Stimulated activated CD4-positive, alpha-beta T cell treated with anti-CD3 and anti-CD28 coated beads, Interleukin-12 subunit alpha, Interleukin-12 subunit beta, amount 100 ng/mL, for 48 hours (primary cell): ENCODE measurements at regions not wholly inside any gene's neighbourhood (a gene's known extent, or its start where the extent isn't known, plus 50 kb on each side); places are given as distances from the start of the nearest gene placed in this dataset.
"Not testable (repeated sequence)": the region's sequence is repeated elsewhere in the genome, so short reads cannot be mapped to it uniquely, and the experiment has no call there.

Experiments
- DNase-seq, 3 donors: peaks; one replicate each; pipeline ENCODE4 v3.0.0-alpha.2; 2020; ENCODE audit warnings: low read depth in 2 of 3, low spot score in 1 of 3

GRCh38 chr12:30164382-30165318 lies 380.9 kb upstream of the TMTC1 start:
- DNase-seq: no peak

- DNase-seq: not testable (repeated sequence)
These were observed 373.1 kb upstream of the TMTC1 start for GRCh38 chr12:30156833-30157232.

- no peak for DNase-seq
These were observed 371.4 kb upstream of the TMTC1 start for GRCh38 chr12:30155001-30155730.

DNA sequence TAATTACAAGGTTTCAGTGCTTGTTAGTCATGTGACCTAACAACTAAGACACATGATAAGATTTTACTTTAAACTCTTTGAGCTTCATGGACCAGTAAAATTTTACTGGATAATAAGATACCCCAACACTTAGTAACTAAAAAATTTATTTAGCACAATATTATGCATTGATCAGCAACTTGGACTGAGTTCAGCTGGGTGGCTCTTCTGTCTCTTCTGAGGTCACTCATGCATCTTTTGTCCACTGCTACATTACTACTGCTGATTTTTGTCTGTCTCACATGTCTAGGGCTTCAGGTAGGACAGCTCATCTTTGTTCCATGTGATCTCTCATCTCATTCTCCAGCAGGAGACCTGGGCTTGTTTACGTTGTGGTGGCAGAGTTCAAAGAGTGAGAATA lies 370.2 kb upstream of the TMTC1 start:
- DNase-seq: no peak

- no peak for DNase-seq
These were observed 369.0 kb upstream of the TMTC1 start for GRCh38 chr12:30152705-30153104.

- no peak for DNase-seq
These were observed 368.1 kb upstream of the TMTC1 start for GRCh38 chr12:30151831-30152230.

DNA sequence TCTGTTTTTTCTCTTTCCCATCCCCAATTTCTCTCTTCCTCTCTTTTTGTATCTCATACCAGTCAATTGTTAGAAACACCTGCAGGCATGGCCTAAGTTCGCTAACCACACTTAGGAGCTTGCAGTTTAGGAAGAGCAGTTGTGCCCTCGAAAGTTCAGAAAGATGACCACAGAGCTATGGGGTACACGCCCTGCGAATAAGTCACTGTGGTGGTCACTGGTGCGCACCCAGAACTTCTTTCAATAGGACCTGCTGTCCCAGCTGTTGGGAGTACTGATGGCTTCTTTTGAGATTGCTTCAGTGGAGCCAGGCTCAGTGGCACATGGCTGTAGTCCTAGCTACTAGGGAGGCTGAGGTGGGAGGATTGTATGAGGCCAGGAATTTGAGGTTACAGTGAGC lies 362.8 kb upstream of the TMTC1 start:
- no peak for DNase-seq

- no peak for DNase-seq
These were observed 361.9 kb upstream of the TMTC1 start for GRCh38 chr12:30145684-30146032.

GRCh38 chr12:30144777-30145683 lies 361.3 kb upstream of the TMTC1 start:
- no peak for DNase-seq

DNA sequence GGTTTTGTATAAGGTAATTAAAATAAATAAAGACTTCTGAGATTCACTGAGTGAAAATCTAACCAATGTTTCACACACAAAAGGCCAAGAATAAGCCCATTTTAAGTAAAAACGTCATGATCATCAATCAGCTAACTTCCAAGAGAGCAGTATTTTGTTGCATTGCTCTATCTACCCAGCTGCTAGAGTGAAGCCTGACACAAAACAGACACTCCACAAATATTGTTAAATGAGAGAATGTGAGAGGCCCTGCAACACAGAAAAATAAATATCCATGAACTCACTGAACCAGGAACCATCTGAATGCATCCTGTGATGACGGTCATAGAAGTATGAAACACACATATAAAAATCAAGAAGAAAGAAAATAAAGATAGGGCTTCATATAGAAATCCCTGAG lies 358.6 kb upstream of the TMTC1 start:
- no peak for DNase-seq

DNA sequence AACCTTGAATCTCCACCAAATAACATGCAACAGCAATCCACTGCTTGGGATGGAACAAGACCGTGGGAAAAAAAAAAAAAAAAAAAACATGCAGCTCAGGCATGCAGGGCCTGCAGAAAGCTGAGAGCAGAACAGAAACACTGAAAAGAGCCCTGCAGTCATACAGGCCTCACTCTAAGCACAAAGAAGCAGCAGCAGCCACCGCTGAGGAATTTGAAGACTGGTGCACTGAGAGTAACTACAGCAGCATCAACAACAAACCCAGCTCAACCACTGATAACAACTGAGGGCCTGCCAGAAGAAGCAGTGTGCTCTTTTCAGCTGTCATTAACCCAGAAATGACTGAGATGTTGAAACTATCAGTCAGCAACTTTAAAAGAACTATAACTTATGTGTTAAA lies 354.7 kb upstream of the TMTC1 start:
- no peak for DNase-seq

DNA sequence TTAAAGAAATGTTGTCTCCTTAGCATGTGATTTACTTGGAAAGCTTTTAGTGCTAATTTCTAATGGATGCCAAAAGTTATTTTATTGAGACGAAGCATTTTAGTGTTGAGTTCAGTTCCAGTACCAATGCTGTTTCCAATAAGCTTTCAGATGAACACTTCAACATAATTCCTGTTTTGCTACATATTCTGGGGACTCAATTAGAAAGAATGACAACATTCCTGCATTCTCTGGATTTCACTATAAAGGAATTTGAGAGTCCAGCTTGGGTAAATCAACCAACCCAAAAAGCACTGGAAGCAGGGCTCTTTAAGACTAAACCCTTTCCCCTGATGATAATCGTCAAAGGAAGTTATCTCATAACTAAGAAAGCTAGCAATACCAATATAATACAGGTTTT lies 353.0 kb upstream of the TMTC1 start:
- no peak for DNase-seq

- no peak for DNase-seq
These were observed 352.0 kb upstream of the TMTC1 start for GRCh38 chr12:30135776-30136175.

DNA sequence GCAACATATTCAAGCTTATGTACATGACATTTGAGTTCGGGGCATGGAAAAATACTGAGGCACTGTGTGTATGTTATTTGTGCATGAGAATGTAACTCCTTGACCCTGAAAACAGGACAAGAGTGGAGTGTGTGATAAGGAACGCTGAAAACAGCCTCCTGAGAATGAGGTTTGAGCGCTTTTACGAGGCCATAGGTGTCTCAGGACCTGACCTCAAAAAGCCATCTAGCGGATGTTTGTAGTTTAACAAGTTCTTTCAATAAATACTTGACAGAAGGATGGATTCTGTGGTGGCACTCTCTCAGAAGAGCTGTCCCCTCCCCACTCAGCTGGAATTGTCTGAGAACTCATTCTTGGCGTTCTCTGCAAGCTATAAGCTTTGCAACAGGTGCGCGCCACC lies 350.5 kb upstream of the TMTC1 start:
- DNase-seq: no peak

GRCh38 chr12:30126944-30127343 lies 343.2 kb upstream of the TMTC1 start:
- no peak for DNase-seq

DNA sequence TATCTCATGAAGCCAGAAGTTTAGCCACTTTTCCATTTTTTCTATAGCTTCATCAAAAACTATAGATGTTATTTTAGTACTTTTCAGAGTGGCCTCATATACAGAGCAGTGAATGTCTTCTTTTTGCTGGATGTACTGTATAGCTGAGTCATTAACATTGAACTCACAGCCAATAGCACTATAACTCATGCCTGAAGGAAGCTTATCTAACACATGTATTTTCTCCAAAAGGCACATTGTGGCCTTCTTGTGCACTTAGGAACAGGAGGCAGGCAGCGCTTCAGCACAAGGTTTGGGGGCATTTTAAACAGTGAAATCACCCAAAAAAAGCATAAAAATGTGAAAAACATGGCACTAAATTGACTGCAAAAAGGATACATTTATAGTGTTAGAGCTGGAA lies 336.8 kb upstream of the TMTC1 start:
- no peak for DNase-seq

DNA sequence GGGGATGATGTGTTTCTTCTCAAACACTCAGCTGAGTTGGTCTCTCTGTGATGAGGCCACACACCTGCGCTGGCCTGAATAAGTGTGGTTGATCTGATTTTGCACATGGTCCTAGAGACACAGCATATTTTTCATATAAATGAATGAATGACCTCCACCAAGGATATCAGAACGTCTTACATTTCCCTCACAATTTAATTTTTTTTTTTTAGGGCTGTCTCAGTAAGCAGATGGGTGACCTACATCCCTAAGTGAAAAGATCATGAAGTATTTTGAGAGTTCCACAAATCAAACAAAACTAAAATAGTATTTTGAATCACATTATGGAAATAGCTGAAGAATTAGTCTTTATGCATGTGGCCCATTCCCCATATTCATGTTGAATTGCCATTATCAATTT lies 333.7 kb upstream of the TMTC1 start:
- no peak for DNase-seq

- no peak for DNase-seq
These were observed 328.0 kb upstream of the TMTC1 start for GRCh38 chr12:30111719-30112118.

- DNase-seq: no peak
These were observed 327.3 kb upstream of the TMTC1 start for GRCh38 chr12:30110958-30111586.

GRCh38 chr12:30110498-30110897 lies 326.8 kb upstream of the TMTC1 start:
- no peak for DNase-seq

DNA sequence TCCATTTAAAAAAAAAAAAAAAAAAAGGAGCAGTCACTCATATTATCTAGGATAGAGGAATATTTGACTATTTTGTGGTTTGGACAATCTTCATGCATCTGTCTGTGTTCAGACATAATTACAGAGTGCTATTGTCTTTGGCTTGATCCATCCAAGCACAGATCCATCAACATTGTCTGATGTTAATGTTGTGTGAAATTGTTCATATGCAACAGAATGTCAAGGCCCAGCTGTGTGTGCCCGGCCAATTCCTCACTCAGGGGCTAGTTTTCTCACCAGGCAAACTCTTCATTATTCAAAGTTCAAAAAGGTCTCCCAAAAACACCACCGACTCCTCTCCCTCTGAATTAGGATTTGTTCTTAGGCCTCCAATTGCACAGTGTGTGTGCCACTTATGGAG lies 324.9 kb upstream of the TMTC1 start:
- no peak for DNase-seq
